Anterior cingulate cortex (tissue), 58 donors: ENCODE measurements at regions not wholly inside any gene's neighbourhood (a gene's known extent, or its start where the extent isn't known, plus 50 kb on each side); places are given as distances from the start of the nearest gene placed in this dataset.
"Not testable (repeated sequence)": the region's sequence is repeated elsewhere in the genome, so short reads cannot be mapped to it uniquely, and the experiment has no call there.

Source experiments
- DNase-seq, 58 donors: peaks; one replicate each; lab custom pipeline; 2025; lab: John Stamatoyannopoulos, UW

GRCh38 chr11:25486338-25486737, 845.6 kb upstream of the ANO3 start:
- DNase-seq = not testable (repeated sequence)

- DNase-seq = not testable (repeated sequence)
Observed at GRCh38 chr11:25488176-25488575, 843.8 kb upstream of the ANO3 start.

GRCh38 chr11:25501426-25501825, 830.5 kb upstream of the ANO3 start:
- DNase-seq = not testable (repeated sequence)

GRCh38 chr11:25515576-25515975, 816.4 kb upstream of the ANO3 start:
- no peak for DNase-seq

- no peak for DNase-seq
Observed at GRCh38 chr11:25520459-25520858, 811.5 kb upstream of the ANO3 start.

- DNase-seq = no peak
Observed at GRCh38 chr11:25527841-25528240, 804.1 kb upstream of the ANO3 start.

GRCh38 chr11:25529572-25529971, 802.4 kb upstream of the ANO3 start:
- no peak for DNase-seq

- no peak for DNase-seq
Observed at GRCh38 chr11:25535467-25536272, 796.3 kb upstream of the ANO3 start.

GRCh38 chr11:25536289-25536688, 795.6 kb upstream of the ANO3 start:
- DNase-seq = no peak

GRCh38 chr11:25537393-25537792, 794.5 kb upstream of the ANO3 start:
- no peak for DNase-seq

GRCh38 chr11:25547292-25547691, 784.6 kb upstream of the ANO3 start:
- DNase-seq = no peak

- DNase-seq = no peak
Observed at GRCh38 chr11:25562417-25562816, 769.5 kb upstream of the ANO3 start.

- no peak for DNase-seq
Observed at GRCh38 chr11:25565846-25566245, 766.1 kb upstream of the ANO3 start.

- no peak for DNase-seq
Observed at GRCh38 chr11:25566298-25567200, 765.4 kb upstream of the ANO3 start.

GRCh38 chr11:25576320-25576719, 755.6 kb upstream of the ANO3 start:
- no peak for DNase-seq

GRCh38 chr11:25579554-25579953, 752.4 kb upstream of the ANO3 start:
- not testable (repeated sequence) for DNase-seq

- DNase-seq = no peak
Observed at GRCh38 chr11:25583596-25583995, 748.3 kb upstream of the ANO3 start.

- no peak for DNase-seq
Observed at GRCh38 chr11:25587496-25587895, 744.4 kb upstream of the ANO3 start.

GRCh38 chr11:25593221-25593620, 738.7 kb upstream of the ANO3 start:
- DNase-seq = no peak

GRCh38 chr11:25596701-25597100, 735.2 kb upstream of the ANO3 start:
- DNase-seq = no peak

- no peak for DNase-seq
Observed at GRCh38 chr11:25597696-25598095, 734.2 kb upstream of the ANO3 start.

GRCh38 chr11:25602149-25602548, 729.8 kb upstream of the ANO3 start:
- no peak for DNase-seq
